SU-DHL-6 (cell line): ENCODE measurements at regions not wholly inside any gene's neighbourhood (a gene's known extent, or its start where the extent isn't known, plus 50 kb on each side); places are given as distances from the start of the nearest gene placed in this dataset.

Experiments used
- H2AFZ ChIP-seq: fragments of 200-600 bp; sonication (generic); 2 replicates; pipeline ENCODE4 v1.6.1; 2014; ENCODE audit warnings: low read depth, mild to moderate bottlenecking, moderate library complexity, mixed read lengths, antibody characterized with exemption, low read length; ENCODE audit not compliant: severe bottlenecking
- H3F3A ChIP-seq: fragments of 200-600 bp; shearing (Covaris generic); 2 replicates; pipeline ENCODE4 v1.6.0; 2016; ENCODE audit warnings: antibody characterized with exemption, mild to moderate bottlenecking; ENCODE audit not compliant: insufficient read depth
- H3K27ac ChIP-seq: fragments of 200-600 bp; sonication (generic); 2 replicates; pipeline ENCODE4 v1.5.1; 2016; ENCODE audit warnings: low read depth, mild to moderate bottlenecking, low read length, moderate library complexity, mixed read lengths
- H3K27me3 ChIP-seq: fragments of 200-600 bp; sonication (generic), shearing (Covaris generic); 2 replicates; pipeline ENCODE4 v1.6.0; 2014; ENCODE audit warnings: mild to moderate bottlenecking, low read length
- H3K36me3 ChIP-seq: fragments of 200-600 bp; sonication (generic); 2 replicates; pipeline ENCODE4 v1.6.1; 2014; ENCODE audit warnings: mild to moderate bottlenecking, low read length, mixed read lengths
- H3K4me2 ChIP-seq: fragments of 300-600, 200-600 bp; shearing (Covaris generic), sonication (generic); 2 replicates; pipeline ENCODE4 v1.6.0; 2014; ENCODE audit warnings: low read length, low read depth, mild to moderate bottlenecking; ENCODE audit not compliant: poor library complexity, severe bottlenecking
- H3K4me3 ChIP-seq: fragments of 200-600 bp; sonication (generic); 2 replicates; pipeline ENCODE4 v1.5.1; 2014; ENCODE audit warnings: antibody characterized with exemption, low read length, mild to moderate bottlenecking, mixed read lengths; ENCODE audit not compliant: insufficient read depth, poor library complexity, severe bottlenecking
- H3K79me2 ChIP-seq: fragments of 200-600 bp; sonication (generic); 2 replicates; pipeline ENCODE4 v1.6.1; 2014; ENCODE audit warnings: mild to moderate bottlenecking, low read length, moderate library complexity; ENCODE audit not compliant: insufficient read depth
- H3K9ac ChIP-seq: fragments of 200-600 bp; sonication (generic); 2 replicates; pipeline ENCODE4 v1.7.0; 2014; ENCODE audit warnings: mild to moderate bottlenecking, low read length
- H3K9me2 ChIP-seq: fragments of 200-600 bp; sonication (generic); replicated peaks from 2 replicates; pipeline ENCODE4 v1.6.1; 2014; ENCODE audit warnings: low read length; ENCODE audit not compliant: insufficient read depth
- H3K9me3 ChIP-seq: fragments of 200-600 bp; sonication (generic); 2 replicates; pipeline ENCODE4 v1.6.1; 2014; ENCODE audit warnings: low read length, mixed read lengths; ENCODE audit not compliant: insufficient read depth
- H4K20me1 ChIP-seq: fragments of 200-600 bp; sonication (generic); 2 replicates; pipeline ENCODE4 v1.6.1; 2014; ENCODE audit warnings: low read depth, mild to moderate bottlenecking, antibody characterized with exemption, low read length, moderate library complexity, mixed read lengths
- CTCF ChIP-seq: fragments of 200-600 bp; sonication (generic); IDR thresholded peaks from one replicate; pipeline ENCODE4 v1.5.1; 2017; ENCODE audit warnings: antibody characterized with exemption, mild to moderate bottlenecking, low read length, moderate library complexity; ENCODE audit not compliant: insufficient read depth, poor library complexity, severe bottlenecking
- EZH2phosphoT487 ChIP-seq: fragments of 200-600 bp; sonication (generic), shearing (Covaris generic); conservative IDR thresholded peaks from 2 replicates; pipeline ENCODE4 v1.6.1; 2018; ENCODE audit warnings: mild to moderate bottlenecking, antibody characterized with exemption, low read length, moderate library complexity, mixed read lengths

- Histone ChIP-seq H3K9me3 (no peaks in the 10 kb centered on the region), H3K9ac (no peak overlapping the region), H3K9me2 (no peaks in the 10 kb centered on the region), H3F3A (no peaks in the 10 kb centered on the region), H4K20me1 (no peaks in the 10 kb centered on the region), H3K4me2 (no peak overlapping the region), H2AFZ (no peak overlapping the region), H3K4me3 (no peak overlapping the region), H3K36me3 (no peaks in the 10 kb centered on the region), H3K27me3 (no peaks in the 10 kb centered on the region), H3K79me2 (no peaks in the 10 kb centered on the region), H3K27ac (no peak overlapping the region)
- TF ChIP-seq EZH2phosphoT487 (no peak), CTCF (no peak)
Measured at GRCh38 chr18:76545433-76546087, 50.5 kb upstream of the ZNF516 start.

GRCh38 chr18:76544511-76545345, 49.7 kb upstream of the ZNF516 start:
- H3F3A ChIP-seq = no peaks in the 10 kb centered on the region
- H3K27me3 ChIP-seq = no peaks in the 10 kb centered on the region
- H3K4me3 ChIP-seq = no peak overlapping the region
- H3K4me2 ChIP-seq = no peak overlapping the region
- H3K9me3 ChIP-seq = no peaks in the 10 kb centered on the region
- no peaks in the 10 kb centered on the region for H3K79me2 ChIP-seq
- no peaks in the 10 kb centered on the region for H3K36me3 ChIP-seq
- no peak for TF ChIP-seq EZH2phosphoT487
- TF ChIP-seq CTCF = no peak
- no peaks in the 10 kb centered on the region for H3K9me2 ChIP-seq
- no peak overlapping the region for H3K9ac ChIP-seq
- no peak overlapping the region for H3K27ac ChIP-seq
- no peak overlapping the region for H2AFZ ChIP-seq
- H4K20me1 ChIP-seq = no peaks in the 10 kb centered on the region
